ENCODE measurements at regions not wholly inside any gene's neighbourhood (a gene's known extent, or its start where the extent isn't known, plus 50 kb on each side); places are given as distances from the start of the nearest gene placed in this dataset.

- TF ChIP-seq CTCF (optimal IDR thresholded peaks at IDR 0.05 in 1 of 3, IDR thresholded peaks at IDR 0.05 in 1 of 3, conservative IDR thresholded peaks at IDR 0.05 in 1 of 3; ENCODE audit: extremely low read depth in 1 of 3, insufficient read depth in 2 of 3, low read length in 3 of 3), result no peak
- no peak for TF ChIP-seq EZH2 (IDR thresholded peaks at IDR 0.05; ENCODE audit: low read length)
Observed at GRCh38 chr3:105281989-105282388, 84.7 kb upstream of the ALCAM start.
